HG03060 (cell line): ENCODE measurements at regions not wholly inside any gene's neighbourhood (a gene's known extent, or its start where the extent isn't known, plus 50 kb on each side); places are given as distances from the start of the nearest gene placed in this dataset.

Source experiments
- ATAC-seq: cut with Tn5 transposase; IDR thresholded peaks from one replicate; pipeline ENCODE4 v1.9.1; 2021; ENCODE audit warnings: low read depth, moderate number of reproducible peaks; ENCODE audit not compliant: unreplicated experiment

- ATAC-seq, result no peak
Observed at GRCh38 chr1:4336507-4336906, 317.9 kb upstream of the AJAP1 start.

GRCh38 chr1:4341421-4341820 lies 313.0 kb upstream of the AJAP1 start:
- no peak for ATAC-seq

- no peak for ATAC-seq
Observed at GRCh38 chr1:4344065-4344732, 310.2 kb upstream of the AJAP1 start.

- no peak for ATAC-seq
Observed at GRCh38 chr1:4345094-4345493, 309.3 kb upstream of the AJAP1 start.

- no peak for ATAC-seq
Observed at GRCh38 chr1:4346131-4346530, 308.3 kb upstream of the AJAP1 start.

- ATAC-seq, result no peak
Observed at GRCh38 chr1:4351453-4351852, 303.0 kb upstream of the AJAP1 start.

- no peak for ATAC-seq
Observed at GRCh38 chr1:4353090-4353856, 301.1 kb upstream of the AJAP1 start.

- no peak for ATAC-seq
Observed at GRCh38 chr1:4355839-4356238, 298.6 kb upstream of the AJAP1 start.

- ATAC-seq, result no peak
Observed at GRCh38 chr1:4362314-4363044, 291.9 kb upstream of the AJAP1 start.

GRCh38 chr1:4366091-4366490 lies 288.3 kb upstream of the AJAP1 start:
- no peak for ATAC-seq

GRCh38 chr1:4367230-4367777 lies 287.1 kb upstream of the AJAP1 start:
- no peak for ATAC-seq

- ATAC-seq, result no peak
Observed at GRCh38 chr1:4369335-4369734, 285.1 kb upstream of the AJAP1 start.

- ATAC-seq, result no peak
Observed at GRCh38 chr1:4371849-4372248, 282.6 kb upstream of the AJAP1 start.

GRCh38 chr1:4375812-4376211 lies 278.6 kb upstream of the AJAP1 start:
- ATAC-seq, result no peak

GRCh38 chr1:4379451-4380175 lies 274.8 kb upstream of the AJAP1 start:
- ATAC-seq, result no peak

- no peak for ATAC-seq
Observed at GRCh38 chr1:4380564-4381168, 273.7 kb upstream of the AJAP1 start.

GRCh38 chr1:4393191-4393590 lies 261.2 kb upstream of the AJAP1 start:
- no peak for ATAC-seq

GRCh38 chr1:4394366-4394765 lies 260.0 kb upstream of the AJAP1 start:
- ATAC-seq, result no peak

GRCh38 chr1:4395158-4395557 lies 259.3 kb upstream of the AJAP1 start:
- ATAC-seq, result no peak

- ATAC-seq, result no peak
Observed at GRCh38 chr1:4395676-4396075, 258.7 kb upstream of the AJAP1 start.
